Activated CD8-positive, alpha-beta T cell treated with anti-CD3 and anti-CD28 coated beads for 36 hours (primary cell): ENCODE measurements at regions not wholly inside any gene's neighbourhood (a gene's known extent, or its start where the extent isn't known, plus 50 kb on each side); places are given as distances from the start of the nearest gene placed in this dataset.

Source experiments
- ATAC-seq: fragments of 200-7000 bp; cut with Tn5 transposase; one replicate; pipeline ENCODE4 v1.10.0; 2021; ENCODE audit warnings: mild to moderate bottlenecking, moderate library complexity
- CTCF ChIA-PET: fragments of 350-600 bp; sonication (Branson Sonifier 250); formaldehyde crosslinking; loops from one replicate; lab custom pipeline; 2021; ENCODE audit warnings: antibody characterized with exemption; lab: Charles Lee
- POLR2A ChIA-PET: fragments of 350-600 bp; sonication (Branson Sonifier 250); formaldehyde crosslinking; loops from one replicate; lab custom pipeline; 2021; ENCODE audit warnings: antibody characterized with exemption; lab: Charles Lee
- DNase-seq: peaks from one replicate; pipeline ENCODE4 v3.0.0-alpha.2; 2020
- H3K27ac Mint-ChIP-seq: one replicate; pipeline ENCODE4 v1.8.0; 2021; ENCODE audit warnings: mild to moderate bottlenecking, mixed read lengths
- H3K27me3 Mint-ChIP-seq: one replicate; pipeline ENCODE4 v1.8.0; 2021; ENCODE audit warnings: mixed read lengths
- H3K36me3 Mint-ChIP-seq: one replicate; pipeline ENCODE4 v1.8.0; 2021; ENCODE audit warnings: low read depth, mixed read lengths
- H3K4me1 Mint-ChIP-seq: one replicate; pipeline ENCODE4 v1.8.0; 2021; ENCODE audit warnings: low read depth, mixed read lengths
- H3K4me3 Mint-ChIP-seq: one replicate; pipeline ENCODE4 v1.8.0; 2021; ENCODE audit warnings: mild to moderate bottlenecking, moderate library complexity, mixed read lengths
- H3K9me3 Mint-ChIP-seq: one replicate; pipeline ENCODE4 v1.8.0; 2021; ENCODE audit warnings: mixed read lengths
- intact Hi-C: fragments of 100-400 bp; cut with micrococcal nuclease; formaldehyde crosslinking; loops from one replicate; pipeline ENCODE4 v1.10.0; 2022
- TF ChIP-seq, protein P1 (sequence below): fragments of 200-600 bp; IDR thresholded peaks from one replicate; pipeline ENCODE4 v1.8.0; 2022; ENCODE audit warnings: antibody characterized with exemption, mild to moderate bottlenecking

DNA sequence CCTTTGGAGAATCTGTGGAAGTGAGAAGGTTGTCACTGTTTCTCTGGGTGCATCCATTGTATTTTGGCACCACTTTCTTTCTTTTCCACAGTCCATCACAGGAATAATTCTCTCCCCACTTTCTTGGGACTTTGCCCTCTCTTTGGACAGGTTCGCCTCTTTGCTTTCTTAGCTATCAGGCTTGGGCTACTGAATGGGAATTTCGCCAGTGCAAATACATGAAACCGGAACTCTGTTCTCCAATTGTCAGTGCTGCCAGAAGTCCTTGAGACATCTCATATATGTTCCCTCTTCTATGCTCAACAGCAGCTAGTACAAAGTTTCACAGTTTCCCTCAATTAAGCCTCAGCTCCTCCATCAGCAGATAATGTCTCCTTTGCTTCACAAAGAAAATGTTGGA, 76.2 kb downstream of the NABP1 start:
- ATAC-seq (no peak), DNase-seq (no peak)
- Mint-ChIP-seq H3K36me3 (no peaks in the 10 kb centered on the region), H3K9me3 (no peaks in the 10 kb centered on the region), H3K4me3 (no peak overlapping the region), H3K27ac (no peak overlapping the region), H3K4me1 (peaks cover 4% of the 10 kb centered on the region), H3K27me3 (peaks cover 7% of the 10 kb centered on the region)
- ChIA-PET POLR2A (no interaction called here), CTCF (interaction anchor here (1.2 kb wide), 1 partner anchor 188 kb away, joined by 5 read pairs; no protein-coding TSS in a partner anchor)
- TF ChIP-seq, protein P1, sequence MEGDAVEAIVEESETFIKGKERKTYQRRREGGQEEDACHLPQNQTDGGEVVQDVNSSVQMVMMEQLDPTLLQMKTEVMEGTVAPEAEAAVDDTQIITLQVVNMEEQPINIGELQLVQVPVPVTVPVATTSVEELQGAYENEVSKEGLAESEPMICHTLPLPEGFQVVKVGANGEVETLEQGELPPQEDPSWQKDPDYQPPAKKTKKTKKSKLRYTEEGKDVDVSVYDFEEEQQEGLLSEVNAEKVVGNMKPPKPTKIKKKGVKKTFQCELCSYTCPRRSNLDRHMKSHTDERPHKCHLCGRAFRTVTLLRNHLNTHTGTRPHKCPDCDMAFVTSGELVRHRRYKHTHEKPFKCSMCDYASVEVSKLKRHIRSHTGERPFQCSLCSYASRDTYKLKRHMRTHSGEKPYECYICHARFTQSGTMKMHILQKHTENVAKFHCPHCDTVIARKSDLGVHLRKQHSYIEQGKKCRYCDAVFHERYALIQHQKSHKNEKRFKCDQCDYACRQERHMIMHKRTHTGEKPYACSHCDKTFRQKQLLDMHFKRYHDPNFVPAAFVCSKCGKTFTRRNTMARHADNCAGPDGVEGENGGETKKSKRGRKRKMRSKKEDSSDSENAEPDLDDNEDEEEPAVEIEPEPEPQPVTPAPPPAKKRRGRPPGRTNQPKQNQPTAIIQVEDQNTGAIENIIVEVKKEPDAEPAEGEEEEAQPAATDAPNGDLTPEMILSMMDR: no peak
- intact Hi-C loops: no loop called here

DNA sequence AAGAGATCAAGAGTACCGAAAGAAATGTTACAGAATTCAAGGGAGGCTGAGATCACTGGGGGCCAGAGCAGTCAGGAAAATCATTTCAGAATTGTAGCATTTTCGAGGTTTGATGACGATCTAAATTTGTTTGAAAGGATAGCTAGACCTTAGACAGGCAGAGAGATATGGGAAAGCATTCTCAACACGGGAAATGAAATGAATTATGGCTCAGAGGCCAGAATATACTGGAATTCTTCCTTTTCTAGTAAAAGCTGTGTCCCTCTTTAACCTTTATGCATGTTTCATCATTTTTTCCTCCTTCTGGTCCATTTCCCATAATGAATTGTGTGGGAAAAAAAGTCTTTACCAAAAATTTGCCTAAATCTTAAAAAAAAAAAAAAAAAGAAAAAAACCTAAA, 78.8 kb downstream of the NABP1 start:
- Mint-ChIP-seq H3K9me3 (no peaks in the 10 kb centered on the region), H3K4me1 (peaks cover 5% of the 10 kb centered on the region), H3K4me3 (no peak overlapping the region), H3K27ac (no peak overlapping the region), H3K36me3 (no peaks in the 10 kb centered on the region), H3K27me3 (peaks cover 13% of the 10 kb centered on the region)
- ChIA-PET CTCF (interaction anchor here (1.1 kb wide), 1 partner anchor 406 kb away, joined by 5 read pairs; no protein-coding TSS in a partner anchor), POLR2A (no interaction called here)
- TF ChIP-seq, protein P1: no peak
- intact Hi-C loops: no loop called here
- DNase-seq (no peak), ATAC-seq (no peak)

DNA sequence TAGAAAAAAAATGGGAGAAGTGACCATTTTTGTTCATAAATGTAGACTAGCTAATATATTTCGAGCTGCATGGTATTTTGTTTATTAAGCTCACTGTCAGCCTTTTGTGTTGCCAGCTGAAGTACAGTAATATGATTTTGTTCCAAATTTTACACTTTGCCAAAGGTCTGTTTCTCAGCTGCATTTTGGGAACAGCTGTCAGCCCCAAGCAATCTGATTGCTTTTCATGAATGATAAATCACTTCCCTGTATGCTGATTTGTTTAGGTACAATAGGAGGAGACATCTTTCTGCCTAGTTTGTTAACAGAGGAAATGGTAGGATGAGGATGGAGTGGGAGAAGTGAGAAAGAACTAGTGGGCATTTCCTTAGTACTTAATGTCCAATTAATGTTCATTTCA, 79.3 kb downstream of the NABP1 start:
- no peak overlapping the region for H3K27ac Mint-ChIP-seq
- POLR2A ChIA-PET: no interaction called here
- intact Hi-C loops: no loop called here
- no peaks in the 10 kb centered on the region for H3K9me3 Mint-ChIP-seq
- DNase-seq (no peak), ATAC-seq (no peak)
- H3K36me3 Mint-ChIP-seq: no peaks in the 10 kb centered on the region
- no peak overlapping the region for H3K4me3 Mint-ChIP-seq
- CTCF ChIA-PET: interaction anchor here (0.9 to 1.5 kb wide), 3 partner anchors 13 to 405 kb away, joined by 3 to 5 read pairs (median 5); no protein-coding TSS in a partner anchor
- TF ChIP-seq, protein P1: no peak
- peaks cover 5% of the 10 kb centered on the region for H3K4me1 Mint-ChIP-seq
- peaks cover 12% of the 10 kb centered on the region for H3K27me3 Mint-ChIP-seq

DNA sequence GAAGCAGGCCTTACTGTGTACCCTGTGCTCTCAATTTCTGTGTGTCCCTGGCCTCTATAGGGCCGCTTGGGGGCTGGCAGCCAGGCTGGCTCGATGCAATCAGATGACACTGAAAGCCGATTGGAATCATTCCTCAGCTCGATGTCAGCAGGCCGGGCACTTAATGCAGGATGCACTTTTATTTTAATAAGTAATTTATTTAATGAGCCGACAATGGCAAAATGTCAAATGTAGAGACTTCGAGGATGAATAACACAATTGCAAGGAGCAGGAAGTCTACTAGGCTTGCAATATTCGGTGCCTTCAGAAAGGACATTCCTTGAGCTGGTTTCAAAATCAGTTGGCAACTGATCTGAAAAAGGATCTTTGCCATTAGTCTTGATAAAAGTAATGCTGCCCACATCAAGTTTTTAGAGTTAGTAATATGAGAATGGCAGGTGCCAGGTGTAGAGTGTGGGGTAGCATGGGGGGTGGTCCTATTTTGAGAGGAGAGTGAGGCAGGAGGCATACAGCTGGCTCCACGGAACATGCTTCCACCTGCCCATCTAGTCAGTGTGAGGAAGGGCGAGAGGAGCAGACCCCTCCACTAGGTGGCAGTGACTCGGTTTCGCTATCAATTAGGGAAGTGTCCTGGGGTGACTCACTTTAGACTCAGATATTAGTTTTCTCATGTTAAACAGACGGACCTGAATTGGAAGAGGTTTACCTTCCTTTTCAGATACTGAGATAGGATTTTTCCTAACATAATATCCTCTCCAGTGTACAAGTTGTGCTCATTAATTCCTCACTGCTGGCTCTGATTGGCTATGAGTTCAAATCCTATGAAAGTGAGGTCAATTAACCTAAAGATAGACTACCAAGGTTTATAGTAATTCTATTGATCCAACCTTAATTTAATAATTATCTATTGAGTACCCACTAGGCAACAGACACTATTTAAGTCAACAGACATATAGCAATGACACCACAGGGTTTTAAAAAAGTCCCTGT, 80.9 kb downstream of the NABP1 start:
- POLR2A ChIA-PET: interaction anchor here (1.7 kb wide), 1 partner anchor 62 kb away, joined by 4 read pairs; no protein-coding TSS in a partner anchor
- TF ChIP-seq, protein P1: peak; percentile 69
- Mint-ChIP-seq H3K4me1 (peaks cover 5% of the 10 kb centered on the region), H3K9me3 (no peaks in the 10 kb centered on the region), H3K36me3 (no peaks in the 10 kb centered on the region), H3K27ac (no peak overlapping the region), H3K4me3 (no peak overlapping the region), H3K27me3 (peaks cover 11% of the 10 kb centered on the region)
- peak; percentile 73 for DNase-seq
- intact Hi-C loops: no loop called here
- peak; percentile 100 for ATAC-seq
- CTCF ChIA-PET: interaction anchor here (0.6 to 2.4 kb wide), 26 partner anchors 10 to 404 kb away, joined by 3 to 13 read pairs (median 3); no protein-coding TSS in a partner anchor

DNA sequence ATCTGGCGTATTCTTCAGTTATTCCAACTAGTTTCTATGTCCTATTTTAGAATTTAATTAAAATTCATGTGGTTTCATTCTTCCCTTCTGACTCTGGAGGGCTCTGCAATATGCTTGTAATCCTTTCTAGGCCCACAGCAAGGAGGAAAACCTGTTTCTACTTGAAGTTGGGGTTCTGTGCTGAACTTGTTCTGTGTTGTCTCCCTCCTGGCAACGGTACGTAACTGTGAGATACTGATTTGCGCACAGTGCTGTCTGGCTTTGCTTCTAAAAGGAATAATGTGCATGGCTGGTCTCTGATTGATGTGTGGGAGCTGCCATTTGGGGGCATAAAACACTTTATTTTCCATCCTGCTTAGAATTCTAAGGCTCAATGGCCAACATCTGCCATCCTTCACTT, 81.7 kb downstream of the NABP1 start:
- intact Hi-C loops: no loop called here
- POLR2A ChIA-PET: no interaction called here
- no peak for ATAC-seq
- H3K27ac Mint-ChIP-seq: no peak overlapping the region
- H3K27me3 Mint-ChIP-seq: peaks cover 11% of the 10 kb centered on the region
- peaks cover 5% of the 10 kb centered on the region for H3K4me1 Mint-ChIP-seq
- TF ChIP-seq, protein P1: no peak
- no peaks in the 10 kb centered on the region for H3K9me3 Mint-ChIP-seq
- DNase-seq: no peak
- H3K36me3 Mint-ChIP-seq: no peaks in the 10 kb centered on the region
- no peak overlapping the region for H3K4me3 Mint-ChIP-seq
- CTCF ChIA-PET: interaction anchor here (0.7 to 2.4 kb wide), 10 partner anchors 11 to 403 kb away, joined by 3 to 13 read pairs (median 4); no protein-coding TSS in a partner anchor
